MCF 10A (cell line): ENCODE measurements at regions not wholly inside any gene's neighbourhood (a gene's known extent, or its start where the extent isn't known, plus 50 kb on each side); places are given as distances from the start of the nearest gene placed in this dataset.
A peak's percentile ranks its signal among the peaks of the same experiment; 100 is the strongest.
"Not testable (repeated sequence)": the region's sequence is repeated elsewhere in the genome, so short reads cannot be mapped to it uniquely, and the experiment has no call there.

Experiments
- BruUV-seq: library from RNA; stranded (reverse); fragments of 400-500 nt; replicated peaks from 2 replicates; lab custom pipeline; 2021; lab: Mats Ljungman, UMichigan
- CTCF ChIA-PET: fragments of 300-600 bp; sonication (Branson Sonifier 250); formaldehyde crosslinking; extraction: SDS; loops from one replicate; lab custom pipeline; 2021; ENCODE audit warnings: antibody characterized with exemption, inconsistent platforms; lab: Yijun Ruan, JAX
- POLR2A ChIA-PET: fragments of 300-600, 350-650 bp; sonication (Branson Sonifier 250); formaldehyde crosslinking; extraction: SDS; loops from one replicate; lab custom pipeline; 2020; ENCODE audit warnings: antibody characterized with exemption, inconsistent platforms; lab: Yijun Ruan, JAX
- DNase-seq: peaks from one replicate; pipeline ENCODE4 v3.0.0-alpha.2; 2018; ENCODE audit not compliant: unreplicated experiment
- H3K27ac Mint-ChIP-seq: one replicate; pipeline ENCODE4 v1.8.0; 2022; ENCODE audit warnings: mild to moderate bottlenecking, low read depth, mixed read lengths; ENCODE audit not compliant: unreplicated experiment
- H3K27me3 Mint-ChIP-seq: one replicate; pipeline ENCODE4 v1.8.0; 2022; ENCODE audit warnings: mixed read lengths; ENCODE audit not compliant: insufficient read depth, unreplicated experiment
- H3K36me3 Mint-ChIP-seq: one replicate; pipeline ENCODE4 v1.8.0; 2022; ENCODE audit warnings: mild to moderate bottlenecking, moderate library complexity, mixed read lengths; ENCODE audit not compliant: insufficient read depth, unreplicated experiment
- H3K4me1 Mint-ChIP-seq: one replicate; pipeline ENCODE4 v1.8.0; 2022; ENCODE audit warnings: mixed read lengths; ENCODE audit not compliant: insufficient read depth, unreplicated experiment
- H3K4me3 Mint-ChIP-seq: one replicate; pipeline ENCODE4 v1.8.0; 2022; ENCODE audit warnings: mild to moderate bottlenecking, moderate library complexity, mixed read lengths; ENCODE audit not compliant: unreplicated experiment
- H3K9me3 Mint-ChIP-seq: one replicate; pipeline ENCODE4 v1.8.0; 2022; ENCODE audit warnings: mixed read lengths; ENCODE audit not compliant: unreplicated experiment
- CTCF ChIP-seq: fragments of 200-600 bp; IDR thresholded peaks from one replicate; pipeline ENCODE4 v1.8.0; 2022; ENCODE audit warnings: antibody characterized with exemption, mild to moderate bottlenecking; ENCODE audit not compliant: unreplicated experiment
- intact Hi-C: fragments of 100-400 bp; cut with micrococcal nuclease; formaldehyde crosslinking; loops from 2 replicates; pipeline ENCODE4 v1.14.1; 2022

- intact Hi-C loops = loop anchor here (5.0 to 10.0 kb wide), 2 partner anchors 1067 to 1120 kb away; no protein-coding TSS in a partner anchor
- TF ChIP-seq CTCF = no peak
- Mint-ChIP-seq H3K36me3 (no peaks in the 10 kb centered on the region), H3K27me3 (peaks cover 11% of the 10 kb centered on the region), H3K4me1 (peaks cover 6% of the 10 kb centered on the region), H3K27ac (no peak overlapping the region), H3K4me3 (no peak overlapping the region), H3K9me3 (no peaks in the 10 kb centered on the region)
- CTCF ChIA-PET = interaction anchor here (0.6 to 2.6 kb wide), 17 partner anchors 9 to 1194 kb away, joined by 3 to 34 read pairs (median 4); no protein-coding TSS in a partner anchor
- no TSS peak for BruUV-seq
- POLR2A ChIA-PET = no interaction called here
- no peak for DNase-seq
These were observed 75.9 kb upstream of the SCIN start for GRCh38 chr7:12494687-12495024.

GRCh38 chr7:12496901-12497674 is 73.4 kb upstream of the SCIN start:
- H3K27me3 Mint-ChIP-seq, H3K4me1 Mint-ChIP-seq, H3K36me3 Mint-ChIP-seq, BruUV-seq, H3K9me3 Mint-ChIP-seq: not testable (repeated sequence)
- intact Hi-C loops = loop anchor here (1.0 to 10.0 kb wide), 4 partner anchors 39 to 1122 kb away; no protein-coding TSS in a partner anchor
- peak overlapping the region; percentile 37 for H3K27ac Mint-ChIP-seq
- TF ChIP-seq CTCF = peak; percentile 32
- DNase-seq = peak; percentile 47
- peak overlapping the region; percentile 51 for H3K4me3 Mint-ChIP-seq
- CTCF ChIA-PET = interaction anchor here (0.6 to 1.3 kb wide), 6 partner anchors 15 to 687 kb away, joined by 3 to 4 read pairs (median 3); no protein-coding TSS in a partner anchor
- POLR2A ChIA-PET = interaction anchor here (0.6 kb wide), 1 partner anchor 168 kb away, joined by 3 read pairs; no protein-coding TSS in a partner anchor

GRCh38 chr7:12504149-12504548 is 66.4 kb upstream of the SCIN start:
- Mint-ChIP-seq H3K9me3 (no peaks in the 10 kb centered on the region), H3K4me3 (no peak overlapping the region), H3K36me3 (no peaks in the 10 kb centered on the region), H3K27me3 (no peaks in the 10 kb centered on the region), H3K27ac (no peak overlapping the region), H3K4me1 (no peaks in the 10 kb centered on the region)
- TF ChIP-seq CTCF = no peak
- intact Hi-C loops = no loop called here
- no peak for DNase-seq
- POLR2A ChIA-PET = no interaction called here
- CTCF ChIA-PET = interaction anchor here (0.6 to 1.6 kb wide), 4 partner anchors 15 to 1111 kb away, joined by 3 to 6 read pairs (median 4); no protein-coding TSS in a partner anchor
- no TSS peak for BruUV-seq

GRCh38 chr7:12508005-12508404 is 62.5 kb upstream of the SCIN start:
- no peaks in the 10 kb centered on the region for H3K27me3 Mint-ChIP-seq
- intact Hi-C loops = no loop called here

More at GRCh38 chr7:12508005-12508404, 62.5 kb upstream of the SCIN start:
- Mint-ChIP-seq H3K4me1 (no peaks in the 10 kb centered on the region), H3K36me3 (no peaks in the 10 kb centered on the region), H3K9me3 (no peaks in the 10 kb centered on the region), H3K27ac (no peak overlapping the region), H3K4me3 (no peak overlapping the region)
- ChIA-PET CTCF (interaction anchor here (0.6 to 0.9 kb wide), 2 partner anchors 22 to 540 kb away, joined by 4 read pairs; no protein-coding TSS in a partner anchor), POLR2A (no interaction called here)
- DNase-seq = no peak
- BruUV-seq = no TSS peak
- TF ChIP-seq CTCF = no peak
